Liver (tissue), 8 donors: ENCODE measurements at regions not wholly inside any gene's neighbourhood (a gene's known extent, or its start where the extent isn't known, plus 50 kb on each side); places are given as distances from the start of the nearest gene placed in this dataset.

Experiments used
- DNase-seq: peaks from one replicate; pipeline ENCODE4 v3.0.0-alpha.2; 2017; ENCODE audit warnings: low spot score
- H3K27ac ChIP-seq, 2 donors: one replicate each; pipeline ENCODE4 v1.7.0; 2013; ENCODE audit warnings: inconsistent platforms in 2 of 2, low read length in 2 of 2, control low read depth in 1 of 2, low read depth in 1 of 2, mild to moderate bottlenecking in 1 of 2
- H3K27me3 ChIP-seq, 4 donors: one replicate each; pipeline versions ENCODE4 v1.6.1 to v1.7.0; 2013; ENCODE audit warnings: low read length in 3 of 4, inconsistent platforms in 1 of 4, mild to moderate bottlenecking in 1 of 4, moderate library complexity in 1 of 4; ENCODE audit not compliant: control insufficient read depth in 4 of 4, insufficient read depth in 4 of 4
- H3K36me3 ChIP-seq, 4 donors: one replicate each; pipeline versions ENCODE4 v1.6.1 to v1.7.0; 2013; ENCODE audit warnings: low read length in 3 of 4, mild to moderate bottlenecking in 3 of 4, low read depth in 1 of 4, moderate library complexity in 1 of 4; ENCODE audit not compliant: control insufficient read depth in 4 of 4, insufficient read depth in 3 of 4
- H3K4me1 ChIP-seq, 4 donors: one replicate each; pipeline versions ENCODE4 v1.6.1 to v1.7.0; 2013; ENCODE audit warnings: low read length in 3 of 4, mild to moderate bottlenecking in 3 of 4, moderate library complexity in 1 of 4; ENCODE audit not compliant: control insufficient read depth in 4 of 4, insufficient read depth in 4 of 4
- H3K4me3 ChIP-seq, 3 donors: one replicate each; pipeline versions ENCODE4 v1.6.1 to v1.7.0; 2013; ENCODE audit warnings: low read length in 3 of 3, control low read depth in 1 of 3, low read depth in 1 of 3, mild to moderate bottlenecking in 1 of 3
- H3K9ac ChIP-seq, 2 donors: one replicate each; pipeline ENCODE4 v1.7.0; 2013; ENCODE audit warnings: low read length in 2 of 2, mild to moderate bottlenecking in 2 of 2, moderate library complexity in 2 of 2, control low read depth in 1 of 2, low read depth in 1 of 2
- H3K9me3 ChIP-seq, 4 donors: one replicate each; pipeline versions ENCODE4 v1.6.1 to v1.7.0; 2013; ENCODE audit warnings: low read length in 3 of 4; ENCODE audit not compliant: control insufficient read depth in 4 of 4
- ATF3 ChIP-seq: IDR thresholded peaks from 2 replicates; pipeline ENCODE4 v1.6.1; 2016; ENCODE audit warnings: antibody characterized with exemption
- CTCF ChIP-seq: fragments of 150-350 bp; IDR thresholded peaks from 2 replicates; pipeline ENCODE4 v1.5.1; 2017; ENCODE audit warnings: improper control_type of control experiment, low read depth, low read length; ENCODE audit not compliant: missing input control
- GABPA ChIP-seq, 2 donors: IDR thresholded peaks in 1 of 2; conservative IDR thresholded peaks in 1 of 2; 2 replicates each; pipeline ENCODE4 v1.6.1; 2016; ENCODE audit warnings: antibody characterized with exemption in 2 of 2, mild to moderate bottlenecking in 1 of 2, moderate library complexity in 1 of 2
- HNF4A ChIP-seq, 2 donors: conservative IDR thresholded peaks; 2 replicates each; pipeline ENCODE4 v1.6.1; 2016; ENCODE audit warnings: antibody characterized with exemption in 2 of 2, mild to moderate bottlenecking in 2 of 2
- HNF4G ChIP-seq: IDR thresholded peaks from 2 replicates; pipeline ENCODE4 v1.6.1; 2016; ENCODE audit warnings: antibody characterized with exemption
- JUND ChIP-seq, 2 donors: IDR thresholded peaks; 2 replicates each; pipeline ENCODE4 v1.6.1; 2016; ENCODE audit warnings: antibody characterized with exemption in 2 of 2
- NR2F2 ChIP-seq: IDR thresholded peaks from 2 replicates; pipeline ENCODE4 v1.6.1; 2016; ENCODE audit warnings: antibody characterized with exemption
- RAD21 ChIP-seq, 2 donors: IDR thresholded peaks; 2 replicates each; pipeline ENCODE4 v1.6.1; 2016; ENCODE audit warnings: antibody characterized with exemption in 2 of 2, mild to moderate bottlenecking in 2 of 2
- RXRA ChIP-seq, 2 donors: IDR thresholded peaks; 2 replicates each; pipeline ENCODE4 v1.6.1; 2017 to 2018; ENCODE audit warnings: antibody characterized with exemption in 2 of 2, mild to moderate bottlenecking in 1 of 2
- SP1 ChIP-seq: IDR thresholded peaks from 2 replicates; pipeline ENCODE4 v1.6.1; 2018; ENCODE audit warnings: antibody characterized with exemption, mild to moderate bottlenecking
- TAF1 ChIP-seq: conservative IDR thresholded peaks from 2 replicates; pipeline ENCODE4 v1.6.1; 2016; ENCODE audit warnings: antibody characterized with exemption, mild to moderate bottlenecking
- YY1 ChIP-seq: IDR thresholded peaks from 2 replicates; pipeline ENCODE4 v1.6.1; 2016; ENCODE audit warnings: antibody characterized with exemption, mild to moderate bottlenecking
- WGBS: extraction: QIAGEN DNeasy Blood & Tissue Kit; methylation state at CpG from one replicate; pipeline ENCODE4 v1.1.7; 2013; 5-methylcytosine and 5-hydroxymethylcytosine counted together
- TF ChIP-seq, protein P1 (sequence below): IDR thresholded peaks from 2 replicates; pipeline ENCODE4 v1.6.1; 2016; ENCODE audit warnings: antibody characterized with exemption
- TF ChIP-seq, protein P2 (sequence below): IDR thresholded peaks from 2 replicates; pipeline ENCODE4 v1.6.1; 2016; ENCODE audit warnings: antibody characterized with exemption, mild to moderate bottlenecking
- donor health status: healthy.
- donor health status: healthy.
- donor health status: healthy.
- donor health status: healthy.
- donor health status: healthy.

DNA sequence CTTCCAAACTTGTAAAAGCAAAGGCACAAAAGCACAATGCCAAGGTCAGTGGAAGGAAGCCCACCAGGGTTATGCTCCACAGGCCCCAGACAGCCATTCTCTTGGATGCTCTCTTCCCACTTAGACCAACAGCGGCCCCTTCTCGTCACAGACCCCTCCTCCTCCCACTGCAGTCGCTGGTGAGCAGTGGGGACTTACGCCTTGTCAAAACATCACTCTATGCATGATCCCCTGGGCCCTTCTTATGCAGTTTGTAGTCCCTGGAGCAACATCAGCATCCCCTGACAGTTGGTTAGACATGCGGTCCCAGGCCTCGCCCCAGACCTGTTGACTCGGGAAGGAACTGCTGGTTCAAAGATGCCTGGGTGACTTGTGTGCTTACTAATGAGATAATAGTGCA, 376.0 kb upstream of the KLHL29 start:
- no peak overlapping the region for H3K27ac ChIP-seq
- no peaks in the 10 kb centered on the region for H3K27me3 ChIP-seq
- H3K4me3 ChIP-seq, result no peak overlapping the region
- no peaks in the 10 kb centered on the region for H3K9me3 ChIP-seq
- TF ChIP-seq JUND (IDR thresholded peaks at IDR 0.05) (no peak), GABPA (IDR thresholded peaks at IDR 0.05 in 1 of 2, conservative IDR thresholded peaks at IDR 0.05 in 1 of 2) (no peak), RAD21 (IDR thresholded peaks at IDR 0.05) (no peak), NR2F2 (no peak), YY1 (no peak), CTCF (no peak), TAF1 (no peak), RXRA (IDR thresholded peaks at IDR 0.05) (no peak)
- TF ChIP-seq, protein P1, sequence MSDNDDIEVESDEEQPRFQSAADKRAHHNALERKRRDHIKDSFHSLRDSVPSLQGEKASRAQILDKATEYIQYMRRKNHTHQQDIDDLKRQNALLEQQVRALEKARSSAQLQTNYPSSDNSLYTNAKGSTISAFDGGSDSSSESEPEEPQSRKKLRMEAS, result no peak
- no peak for DNase-seq
- no peaks in the 10 kb centered on the region for H3K36me3 ChIP-seq
- H3K4me1 ChIP-seq, result peaks cover 0 to 7% (median 3%) of the 10 kb centered on the region in 4 donors
- no peak overlapping the region for H3K9ac ChIP-seq
- 95% methylated on average over 7 of the region's 7 CpGs for WGBS

DNA sequence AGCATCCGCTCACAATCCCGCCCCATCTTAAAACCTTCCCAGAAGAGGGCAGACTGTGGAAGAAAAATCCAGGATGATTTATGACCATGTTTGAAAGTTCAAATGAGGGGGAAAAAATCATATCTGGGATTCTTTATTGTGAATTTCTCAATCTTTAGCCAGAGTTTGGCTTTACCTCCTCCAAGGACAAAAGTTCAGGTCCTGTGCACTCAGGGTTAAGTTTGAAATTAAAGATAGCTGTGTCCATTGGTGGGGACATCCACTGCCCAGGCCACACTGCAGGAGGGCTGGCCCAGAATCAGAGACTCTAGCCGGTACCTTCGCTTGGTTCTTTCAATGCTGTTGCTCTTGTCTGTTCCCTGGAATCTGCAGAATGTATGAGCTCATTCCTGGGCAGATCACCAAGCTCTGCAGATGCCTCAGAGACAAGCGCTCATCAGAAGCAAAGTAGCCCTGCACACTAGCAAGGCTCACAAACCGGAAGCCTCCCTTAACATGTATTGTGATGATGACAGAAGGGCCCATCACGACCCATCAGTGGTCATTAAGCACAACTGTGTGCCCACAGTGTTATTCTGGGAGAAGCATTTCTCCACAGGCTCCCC, 375.3 kb upstream of the KLHL29 start:
- Histone ChIP-seq H3K9me3 (no peaks in the 10 kb centered on the region), H3K4me1 (peaks cover 0 to 7% (median 3%) of the 10 kb centered on the region in 4 donors), H3K27ac (no peak overlapping the region), H3K27me3 (no peaks in the 10 kb centered on the region), H3K4me3 (no peak overlapping the region), H3K9ac (no peak overlapping the region), H3K36me3 (no peaks in the 10 kb centered on the region)
- no peak for DNase-seq
- WGBS, result 83% methylated on average over 7 of the region's 7 CpGs
- TF ChIP-seq NR2F2 (peak; percentile 90), SP1 (no peak)
- TF ChIP-seq, protein P2, sequence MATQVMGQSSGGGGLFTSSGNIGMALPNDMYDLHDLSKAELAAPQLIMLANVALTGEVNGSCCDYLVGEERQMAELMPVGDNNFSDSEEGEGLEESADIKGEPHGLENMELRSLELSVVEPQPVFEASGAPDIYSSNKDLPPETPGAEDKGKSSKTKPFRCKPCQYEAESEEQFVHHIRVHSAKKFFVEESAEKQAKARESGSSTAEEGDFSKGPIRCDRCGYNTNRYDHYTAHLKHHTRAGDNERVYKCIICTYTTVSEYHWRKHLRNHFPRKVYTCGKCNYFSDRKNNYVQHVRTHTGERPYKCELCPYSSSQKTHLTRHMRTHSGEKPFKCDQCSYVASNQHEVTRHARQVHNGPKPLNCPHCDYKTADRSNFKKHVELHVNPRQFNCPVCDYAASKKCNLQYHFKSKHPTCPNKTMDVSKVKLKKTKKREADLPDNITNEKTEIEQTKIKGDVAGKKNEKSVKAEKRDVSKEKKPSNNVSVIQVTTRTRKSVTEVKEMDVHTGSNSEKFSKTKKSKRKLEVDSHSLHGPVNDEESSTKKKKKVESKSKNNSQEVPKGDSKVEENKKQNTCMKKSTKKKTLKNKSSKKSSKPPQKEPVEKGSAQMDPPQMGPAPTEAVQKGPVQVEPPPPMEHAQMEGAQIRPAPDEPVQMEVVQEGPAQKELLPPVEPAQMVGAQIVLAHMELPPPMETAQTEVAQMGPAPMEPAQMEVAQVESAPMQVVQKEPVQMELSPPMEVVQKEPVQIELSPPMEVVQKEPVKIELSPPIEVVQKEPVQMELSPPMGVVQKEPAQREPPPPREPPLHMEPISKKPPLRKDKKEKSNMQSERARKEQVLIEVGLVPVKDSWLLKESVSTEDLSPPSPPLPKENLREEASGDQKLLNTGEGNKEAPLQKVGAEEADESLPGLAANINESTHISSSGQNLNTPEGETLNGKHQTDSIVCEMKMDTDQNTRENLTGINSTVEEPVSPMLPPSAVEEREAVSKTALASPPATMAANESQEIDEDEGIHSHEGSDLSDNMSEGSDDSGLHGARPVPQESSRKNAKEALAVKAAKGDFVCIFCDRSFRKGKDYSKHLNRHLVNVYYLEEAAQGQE, result no peak

DNA sequence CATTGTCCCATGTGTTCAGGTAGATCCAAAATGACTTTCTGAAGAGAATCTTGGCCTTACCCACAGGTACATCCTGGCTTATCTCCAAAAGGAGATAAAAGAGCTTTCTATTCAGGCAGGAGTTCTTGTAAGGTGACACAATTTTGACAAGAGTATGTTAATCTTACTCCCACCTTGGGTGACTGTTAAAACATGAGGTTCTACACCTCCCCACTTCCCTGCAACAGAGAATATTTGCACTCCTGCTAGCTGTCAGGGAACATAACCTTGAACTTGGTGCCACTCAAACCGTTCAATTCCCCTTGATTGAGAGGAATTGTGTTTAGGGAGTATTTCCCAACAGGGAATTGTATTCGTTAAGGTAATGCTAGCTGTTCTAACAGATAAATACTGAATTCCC, 372.5 kb upstream of the KLHL29 start:
- no peak for DNase-seq
- H3K4me1 ChIP-seq, result peaks cover 0 to 7% (median 3%) of the 10 kb centered on the region in 4 donors
- no peak overlapping the region for H3K9ac ChIP-seq
- no peaks in the 10 kb centered on the region for H3K9me3 ChIP-seq
- no peak overlapping the region for H3K4me3 ChIP-seq
- no peaks in the 10 kb centered on the region for H3K27me3 ChIP-seq
- peak in 1 of 2 donors; percentile 18 for TF ChIP-seq JUND (IDR thresholded peaks at IDR 0.05)
- TF ChIP-seq RXRA (IDR thresholded peaks at IDR 0.05), result peak in 1 of 2 donors; percentile 22
- peak; percentile 32 to 54 for TF ChIP-seq HNF4A (conservative IDR thresholded peaks at IDR 0.05)
- no peak for TF ChIP-seq ATF3
- TF ChIP-seq CTCF, result no peak
- no peak for TF ChIP-seq HNF4G
- peak; percentile 11 to 24 for TF ChIP-seq RAD21 (IDR thresholded peaks at IDR 0.05)
- WGBS, result 34% methylated on average over 2 of the region's 2 CpGs
- no peaks in the 10 kb centered on the region for H3K36me3 ChIP-seq
- no peak overlapping the region for H3K27ac ChIP-seq
